Islet precursor cell (in vitro differentiated cells): ENCODE measurements at regions not wholly inside any gene's neighbourhood (a gene's known extent, or its start where the extent isn't known, plus 50 kb on each side); places are given as distances from the start of the nearest gene placed in this dataset.
"Not testable (repeated sequence)": the region's sequence is repeated elsewhere in the genome, so short reads cannot be mapped to it uniquely, and the experiment has no call there.

Experiments
- DNase-seq: peaks from one replicate; pipeline ENCODE4 v3.0.0-alpha.2; 2018

GRCh38 chr3:165513715-165514701 lies 317.8 kb upstream of the SLITRK3 start:
- DNase-seq, result no peak

GRCh38 chr3:165507576-165507975 lies 311.4 kb upstream of the SLITRK3 start:
- no peak for DNase-seq

GRCh38 chr3:165507060-165507459 lies 310.9 kb upstream of the SLITRK3 start:
- DNase-seq, result no peak

- DNase-seq, result no peak
These were observed 309.5 kb upstream of the SLITRK3 start for GRCh38 chr3:165505657-165506056.

- no peak for DNase-seq
These were observed 308.4 kb upstream of the SLITRK3 start for GRCh38 chr3:165504554-165504953.

- DNase-seq, result no peak
These were observed 307.6 kb upstream of the SLITRK3 start for GRCh38 chr3:165503825-165504224.

GRCh38 chr3:165503346-165503745 lies 307.2 kb upstream of the SLITRK3 start:
- no peak for DNase-seq

GRCh38 chr3:165502707-165503106 lies 306.5 kb upstream of the SLITRK3 start:
- DNase-seq, result no peak

GRCh38 chr3:165498742-165499141 lies 302.6 kb upstream of the SLITRK3 start:
- DNase-seq, result not testable (repeated sequence)

- peak; percentile 72 for DNase-seq
These were observed 295.3 kb upstream of the SLITRK3 start for GRCh38 chr3:165491487-165491886.

- DNase-seq, result no peak
These were observed 280.3 kb upstream of the SLITRK3 start for GRCh38 chr3:165476399-165477060.

GRCh38 chr3:165466856-165467255 lies 270.7 kb upstream of the SLITRK3 start:
- no peak for DNase-seq

GRCh38 chr3:165464736-165465135 lies 268.6 kb upstream of the SLITRK3 start:
- no peak for DNase-seq

GRCh38 chr3:165463531-165463930 lies 267.3 kb upstream of the SLITRK3 start:
- DNase-seq, result no peak

GRCh38 chr3:165462636-165463334 lies 266.6 kb upstream of the SLITRK3 start:
- DNase-seq, result no peak

GRCh38 chr3:165459924-165460835 lies 264.0 kb upstream of the SLITRK3 start:
- DNase-seq, result no peak

- DNase-seq, result no peak
These were observed 262.9 kb upstream of the SLITRK3 start for GRCh38 chr3:165459111-165459510.

GRCh38 chr3:165457096-165457495 lies 260.9 kb upstream of the SLITRK3 start:
- no peak for DNase-seq

GRCh38 chr3:165455793-165456192 lies 259.6 kb upstream of the SLITRK3 start:
- DNase-seq, result no peak

GRCh38 chr3:165455360-165455759 lies 259.2 kb upstream of the SLITRK3 start:
- no peak for DNase-seq

GRCh38 chr3:165451371-165452070 lies 255.3 kb upstream of the SLITRK3 start:
- DNase-seq, result peak; percentile 87

GRCh38 chr3:165446555-165446954 lies 250.4 kb upstream of the SLITRK3 start:
- DNase-seq, result no peak
